ENCODE measurements at regions not wholly inside any gene's neighbourhood (a gene's known extent, or its start where the extent isn't known, plus 50 kb on each side); places are given as distances from the start of the nearest gene placed in this dataset.
"Not testable (repeated sequence)": the region's sequence is repeated elsewhere in the genome, so short reads cannot be mapped to it uniquely, and the experiment has no call there.

GRCh38 chr13:83086088-83086487, 796.2 kb downstream of the SLITRK1 start:
- Histone ChIP-seq H3K4me1 (ENCODE audit: insufficient read depth) (no peaks in the 10 kb centered on the region), H3K36me3 (ENCODE audit: insufficient read depth) (no peaks in the 10 kb centered on the region), H3K27ac (ENCODE audit: low read depth) (no peak overlapping the region), H3K4me3 (ENCODE audit: low read depth, low read length) (no peak overlapping the region)
- no peak for DNase-seq (ENCODE audit: extremely low spot score)

GRCh38 chr13:83085186-83085900, 796.9 kb downstream of the SLITRK1 start:
- no peak for DNase-seq (ENCODE audit: extremely low spot score)
- Histone ChIP-seq H3K36me3 (ENCODE audit: insufficient read depth) (no peaks in the 10 kb centered on the region), H3K4me3 (ENCODE audit: low read depth, low read length) (no peak overlapping the region), H3K4me1 (ENCODE audit: insufficient read depth) (no peaks in the 10 kb centered on the region), H3K27ac (ENCODE audit: low read depth) (no peak overlapping the region)
- 90% methylated on average over 2 of the region's 2 CpGs for WGBS

DNA sequence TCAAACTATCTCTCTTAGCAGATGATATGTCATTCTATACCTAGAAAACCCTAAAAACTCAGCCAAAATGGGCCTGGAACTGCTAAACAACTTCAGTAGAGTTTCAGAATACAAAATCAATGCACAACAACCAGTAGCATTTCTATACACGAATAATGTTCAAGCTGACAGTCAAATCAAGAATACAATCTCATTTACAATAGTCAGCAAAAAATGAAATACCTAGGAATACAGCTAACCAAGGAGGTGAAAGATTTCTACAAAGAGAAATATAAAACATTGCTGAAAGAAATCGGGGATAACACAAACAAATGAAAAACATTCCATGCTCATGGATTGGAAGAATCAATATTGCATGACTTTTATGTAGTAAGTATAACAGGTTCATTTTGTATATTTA, 804.8 kb downstream of the SLITRK1 start:
- 79% methylated on average over 2 of the region's 2 CpGs for WGBS
- Histone ChIP-seq H3K36me3 (ENCODE audit: insufficient read depth) (no peaks in the 10 kb centered on the region), H3K4me1 (ENCODE audit: insufficient read depth) (no peaks in the 10 kb centered on the region), H3K4me3 (ENCODE audit: low read depth, low read length) (no peak overlapping the region), H3K27ac (ENCODE audit: low read depth) (no peak overlapping the region)
- DNase-seq (ENCODE audit: extremely low spot score): no peak

GRCh38 chr13:83073930-83074329, 808.3 kb downstream of the SLITRK1 start:
- not testable (repeated sequence) for H3K36me3 ChIP-seq (ENCODE audit: insufficient read depth); H3K27ac ChIP-seq (ENCODE audit: low read depth)

DNA sequence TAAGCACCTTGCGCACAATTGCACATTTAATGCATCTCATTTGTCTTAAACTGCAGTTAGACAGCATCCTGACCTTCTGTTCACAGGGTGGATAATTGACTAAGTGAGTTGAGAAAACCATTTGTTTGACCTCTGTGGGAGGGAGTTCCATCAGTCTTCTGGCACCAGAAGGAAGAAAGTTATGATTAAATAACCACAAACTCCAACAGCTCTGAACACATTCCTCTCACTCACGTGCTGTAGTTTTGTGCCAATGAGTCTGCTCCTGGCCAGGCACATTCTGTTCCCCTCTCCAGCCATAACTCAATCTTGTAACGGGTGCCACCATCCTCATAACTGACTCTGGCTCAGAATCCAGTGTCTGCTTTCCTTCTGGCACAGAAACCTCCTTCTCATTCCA, 817.2 kb downstream of the SLITRK1 start:
- no peaks in the 10 kb centered on the region for H3K36me3 ChIP-seq (ENCODE audit: insufficient read depth)
- H3K4me3 ChIP-seq (ENCODE audit: low read depth, low read length): no peak overlapping the region
- no peaks in the 10 kb centered on the region for H3K4me1 ChIP-seq (ENCODE audit: insufficient read depth)
- 41% methylated on average over 3 of the region's 3 CpGs for WGBS
- H3K27ac ChIP-seq (ENCODE audit: low read depth): no peak overlapping the region
- DNase-seq (ENCODE audit: extremely low spot score): peak; percentile 21

More at GRCh38 chr13:83073930-83074329, 808.3 kb downstream of the SLITRK1 start:
- not testable (repeated sequence) for DNase-seq (ENCODE audit: extremely low spot score); H3K4me3 ChIP-seq (ENCODE audit: low read depth, low read length); H3K4me1 ChIP-seq (ENCODE audit: insufficient read depth)

- Histone ChIP-seq H3K4me1 (ENCODE audit: insufficient read depth) (no peaks in the 10 kb centered on the region), H3K36me3 (ENCODE audit: insufficient read depth) (no peaks in the 10 kb centered on the region), H3K27ac (ENCODE audit: low read depth) (no peak overlapping the region), H3K4me3 (ENCODE audit: low read depth, low read length) (no peak overlapping the region)
- no peak for DNase-seq (ENCODE audit: extremely low spot score)
- 96% methylated on average over 1 of the region's 1 CpG for WGBS
Observed at GRCh38 chr13:83057119-83057518, 825.2 kb downstream of the SLITRK1 start.

GRCh38 chr13:83056269-83056668, 826.0 kb downstream of the SLITRK1 start:
- no peak for DNase-seq (ENCODE audit: extremely low spot score)
- H3K4me3 ChIP-seq (ENCODE audit: low read depth, low read length): no peak overlapping the region
- H3K27ac ChIP-seq (ENCODE audit: low read depth): no peak overlapping the region
- WGBS: 90% methylated on average over 3 of the region's 3 CpGs
- no peaks in the 10 kb centered on the region for H3K4me1 ChIP-seq (ENCODE audit: insufficient read depth)
- H3K36me3 ChIP-seq (ENCODE audit: insufficient read depth): no peaks in the 10 kb centered on the region

GRCh38 chr13:83048419-83048818, 833.9 kb downstream of the SLITRK1 start:
- H3K27ac ChIP-seq (ENCODE audit: low read depth): no peak overlapping the region
- H3K4me1 ChIP-seq (ENCODE audit: insufficient read depth): no peaks in the 10 kb centered on the region
- H3K36me3 ChIP-seq (ENCODE audit: insufficient read depth): no peaks in the 10 kb centered on the region
- no peak overlapping the region for H3K4me3 ChIP-seq (ENCODE audit: low read depth, low read length)
- WGBS: 84% methylated on average over 1 of the region's 1 CpG
- DNase-seq (ENCODE audit: extremely low spot score): no peak

- DNase-seq (ENCODE audit: extremely low spot score): no peak
- Histone ChIP-seq H3K4me3 (ENCODE audit: low read depth, low read length) (no peak overlapping the region), H3K4me1 (ENCODE audit: insufficient read depth) (no peaks in the 10 kb centered on the region), H3K27ac (ENCODE audit: low read depth) (no peak overlapping the region), H3K36me3 (ENCODE audit: insufficient read depth) (no peaks in the 10 kb centered on the region)
- 93% methylated on average over 1 of the region's 1 CpG for WGBS
Observed at GRCh38 chr13:83024955-83025594, 857.2 kb downstream of the SLITRK1 start.

GRCh38 chr13:83024232-83024631, 858.0 kb downstream of the SLITRK1 start:
- no peak overlapping the region for H3K27ac ChIP-seq (ENCODE audit: low read depth)
- no peaks in the 10 kb centered on the region for H3K4me1 ChIP-seq (ENCODE audit: insufficient read depth)
- no peak overlapping the region for H3K4me3 ChIP-seq (ENCODE audit: low read depth, low read length)
- H3K36me3 ChIP-seq (ENCODE audit: insufficient read depth): no peaks in the 10 kb centered on the region
- WGBS: 91% methylated on average over 1 of the region's 1 CpG
- no peak for DNase-seq (ENCODE audit: extremely low spot score)

- Histone ChIP-seq H3K4me1 (ENCODE audit: insufficient read depth) (no peaks in the 10 kb centered on the region), H3K36me3 (ENCODE audit: insufficient read depth) (no peaks in the 10 kb centered on the region), H3K27ac (ENCODE audit: low read depth) (no peak overlapping the region), H3K4me3 (ENCODE audit: low read depth, low read length) (no peak overlapping the region)
- DNase-seq (ENCODE audit: extremely low spot score): no peak
- 82% methylated on average over 4 of the region's 4 CpGs for WGBS
Observed at GRCh38 chr13:83019986-83020385, 862.3 kb downstream of the SLITRK1 start.

DNA sequence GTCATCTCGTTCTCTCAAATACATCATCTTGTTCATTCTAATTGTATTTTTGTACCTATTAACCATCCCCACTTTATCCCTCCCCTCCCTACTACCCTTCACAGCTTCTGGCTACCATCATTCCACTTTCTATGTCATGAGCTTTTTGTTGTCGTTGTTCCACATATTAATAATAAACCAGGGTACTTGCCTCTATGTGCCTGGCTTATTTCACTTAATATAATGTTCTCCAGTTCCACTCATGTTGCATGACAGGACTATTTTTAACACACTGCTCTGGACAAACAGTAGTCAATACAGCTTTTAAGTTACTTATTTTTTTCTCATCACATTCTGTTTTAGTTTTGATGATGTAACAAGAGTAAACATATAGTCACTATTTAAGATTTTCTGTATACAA, 872.3 kb downstream of the SLITRK1 start:
- H3K4me3 ChIP-seq (ENCODE audit: low read depth, low read length): no peak overlapping the region
- no peak for DNase-seq (ENCODE audit: extremely low spot score)
- no peak overlapping the region for H3K27ac ChIP-seq (ENCODE audit: low read depth)
- no peaks in the 10 kb centered on the region for H3K36me3 ChIP-seq (ENCODE audit: insufficient read depth)
- WGBS: 59% methylated on average over 2 of the region's 2 CpGs
- H3K4me1 ChIP-seq (ENCODE audit: insufficient read depth): no peaks in the 10 kb centered on the region

GRCh38 chr13:83008212-83008929, 873.9 kb downstream of the SLITRK1 start:
- Histone ChIP-seq H3K4me3 (ENCODE audit: low read depth, low read length) (no peak overlapping the region), H3K27ac (ENCODE audit: low read depth) (no peak overlapping the region), H3K4me1 (ENCODE audit: insufficient read depth) (no peaks in the 10 kb centered on the region), H3K36me3 (ENCODE audit: insufficient read depth) (no peaks in the 10 kb centered on the region)
- WGBS: 51% methylated on average over 3 of the region's 3 CpGs
- no peak for DNase-seq (ENCODE audit: extremely low spot score)

- H3K36me3 ChIP-seq (ENCODE audit: insufficient read depth): no peaks in the 10 kb centered on the region
- no peak overlapping the region for H3K27ac ChIP-seq (ENCODE audit: low read depth)
- no peak for DNase-seq (ENCODE audit: extremely low spot score)
- no peak overlapping the region for H3K4me3 ChIP-seq (ENCODE audit: low read depth, low read length)
- H3K4me1 ChIP-seq (ENCODE audit: insufficient read depth): no peaks in the 10 kb centered on the region
Observed at GRCh38 chr13:83007226-83007625, 875.0 kb downstream of the SLITRK1 start.
